K562 (cell line): ENCODE measurements at regions not wholly inside any gene's neighbourhood (a gene's known extent, or its start where the extent isn't known, plus 50 kb on each side); places are given as distances from the start of the nearest gene placed in this dataset.

ENCODE experiments used
- ATAC-seq: fragments of 200-7000 bp; cut with Tn5 transposase; 3 replicates; pipeline ENCODE4 v1.9.1; 2020; ENCODE audit warnings: moderate library complexity
- BruUV-seq: library from RNA; stranded (reverse); fragments of 400-500 nt; replicated peaks from 2 replicates; lab custom pipeline; 2021; lab: Mats Ljungman, UMichigan
- CTCF ChIA-PET: fragments of 300-600 bp; formaldehyde crosslinking; extraction: SDS; loops from one replicate; lab custom pipeline; 2021; ENCODE audit warnings: low intra/inter-chr PET ratio; lab: Yijun Ruan, JAX
- POLR2A ChIA-PET: fragments of 300-600, 350-650 bp; sonication (Branson Sonifier 250); formaldehyde crosslinking; extraction: SDS; loops from one replicate; lab custom pipeline; 2021; ENCODE audit warnings: antibody characterized with exemption, inconsistent platforms; lab: Yijun Ruan, JAX
- DNase-seq, 4 experiments: peaks; one replicate each; pipeline versions ENCODE4 v3.0.0 to v3.0.0-alpha.2; 2011 to 2018; ENCODE audit warnings: low spot score in 3 of 4, mixed read lengths in 3 of 4; ENCODE audit errors: extremely low read depth in 1 of 4
- FAIRE-seq: peaks from 2 replicates; lab custom pipeline; 2011; peaks lifted over from hg19 to GRCh38; lab: Jason Lieb, UNC
- H2AFZ ChIP-seq: 2 replicates; pipeline ENCODE4 v1.6.0; 2011; ENCODE audit warnings: low read depth, low read length, control low read depth, inconsistent platforms
- H3K27ac ChIP-seq: fragments of 200-600 bp; 3 replicates; pipeline ENCODE4 v1.8.0; 2011; ENCODE audit warnings: low read depth, mild to moderate bottlenecking, control low read depth, inconsistent platforms, low read length, moderate library complexity, mixed read lengths; ENCODE audit errors: extremely low read depth
- H3K27me3 ChIP-seq, 2 experiments: fragments of 300-600 bp in 1 of 2; 2 replicates in 1 of 2; 3 replicates in 1 of 2; pipeline versions ENCODE4 v1.6.0 to v1.8.0; 2011; ENCODE audit warnings: inconsistent platforms in 2 of 2, low read length in 2 of 2, mild to moderate bottlenecking in 1 of 2, mixed read lengths in 1 of 2, moderate library complexity in 1 of 2; ENCODE audit not compliant: control insufficient read depth in 2 of 2, insufficient read depth in 2 of 2
- H3K36me3 ChIP-seq: fragments of 300-600 bp; 3 replicates; pipeline ENCODE4 v1.8.0; 2011; ENCODE audit warnings: mild to moderate bottlenecking, low read length, inconsistent platforms; ENCODE audit not compliant: control insufficient read depth, insufficient read depth
- H3K4me1 ChIP-seq, 2 experiments: fragments of 200-600 bp in 1 of 2; replicated peaks in 1 of 2; 2 replicates in 1 of 2; 3 replicates in 1 of 2; pipeline versions ENCODE4 v1.5.1 to v1.8.0; 2011; ENCODE audit warnings: inconsistent platforms in 2 of 2, low read length in 2 of 2, mild to moderate bottlenecking in 1 of 2, mixed read lengths in 1 of 2, moderate library complexity in 1 of 2; ENCODE audit not compliant: control insufficient read depth in 2 of 2, insufficient read depth in 2 of 2
- H3K4me2 ChIP-seq: 2 replicates; pipeline ENCODE4 v1.6.1; 2011; ENCODE audit warnings: low read length, control low read depth, inconsistent platforms, mixed read lengths; ENCODE audit not compliant: insufficient read depth
- H3K4me3 ChIP-seq: fragments of 200-600 bp; sonication (generic), shearing (Covaris generic); 2 replicates; pipeline ENCODE4 v1.5.1; 2016; ENCODE audit warnings: control low read depth, inconsistent platforms
- H3K79me2 ChIP-seq: fragments of 200-600 bp; 3 replicates; pipeline ENCODE4 v1.8.0; 2011; ENCODE audit warnings: low read length, inconsistent platforms; ENCODE audit not compliant: control insufficient read depth, insufficient read depth
- H3K9ac ChIP-seq, 2 experiments: 2 replicates each; pipeline versions ENCODE4 v1.6.0 to v1.6.1; 2011; ENCODE audit warnings: low read depth in 2 of 2, low read length in 2 of 2, control low read depth in 1 of 2, inconsistent platforms in 1 of 2, mild to moderate bottlenecking in 1 of 2, mixed read lengths in 1 of 2; ENCODE audit not compliant: insufficient read depth in 1 of 2
- H3K9me1 ChIP-seq: one replicate; pipeline ENCODE4 v1.6.0; 2011; ENCODE audit warnings: inconsistent platforms, mild to moderate bottlenecking, low read length, moderate library complexity; ENCODE audit not compliant: control insufficient read depth, insufficient read depth
- H3K9me3 ChIP-seq: replicated peaks from 2 replicates; pipeline ENCODE4 v1.5.1; 2011; ENCODE audit warnings: low read depth, low read length, inconsistent platforms; ENCODE audit not compliant: control insufficient read depth, insufficient read depth
- H4K20me1 ChIP-seq: replicated peaks from 2 replicates; pipeline ENCODE4 v1.6.1; 2011; ENCODE audit warnings: low read length, inconsistent platforms, mixed read lengths; ENCODE audit not compliant: control insufficient read depth, insufficient read depth
- ASH1L ChIP-seq: fragments of 450-650 bp; IDR thresholded peaks from 2 replicates; pipeline ENCODE4 v1.6.1; 2018; ENCODE audit warnings: borderline replicate concordance, mild to moderate bottlenecking, low read depth; ENCODE audit not compliant: partially characterized antibody
- BACH1 ChIP-seq: fragments of 200-800 bp; sonication (Bioruptor generic); IDR thresholded peaks from 2 replicates; pipeline ENCODE4 v1.6.1; 2016; ENCODE audit warnings: missing genetic modification characterization, missing compliant biosample characterization
- FOXP1 ChIP-seq: sonication (generic); formaldehyde crosslinking; IDR thresholded peaks from 2 replicates; pipeline ENCODE4 v1.8.0; 2022; ENCODE audit warnings: mild to moderate bottlenecking, missing genetic modification reagents
- KAT8 ChIP-seq: fragments of 450-650 bp; IDR thresholded peaks from 2 replicates; pipeline ENCODE4 v1.6.1; 2016; ENCODE audit warnings: low read depth, mild to moderate bottlenecking
- POLR2AphosphoS5 ChIP-seq: IDR thresholded peaks from 2 replicates; pipeline ENCODE4 v1.6.1; 2011; ENCODE audit warnings: mild to moderate bottlenecking, low read depth, low read length, moderate library complexity; ENCODE audit not compliant: control insufficient read depth, insufficient read depth
- POU5F1 ChIP-seq: fragments of 150-350 bp; IDR thresholded peaks from 2 replicates; pipeline ENCODE4 v1.6.1; 2014; ENCODE audit warnings: borderline replicate concordance, low read length, low read depth, mild to moderate bottlenecking; ENCODE audit not compliant: partially characterized antibody
- RBM25 ChIP-seq: fragments of 200-400 bp; formaldehyde crosslinking; IDR thresholded peaks from 2 replicates; pipeline ENCODE4 v1.6.1; 2018; ENCODE audit warnings: low read length, low read depth, moderate library complexity; ENCODE audit not compliant: severe bottlenecking
- ZNF311 ChIP-seq: fragments of 250-450 bp; sonication (Bioruptor Pico); IDR thresholded peaks from 2 replicates; pipeline ENCODE4 v1.4.0; 2020; ENCODE audit warnings: mild to moderate bottlenecking, moderate library complexity
- ZNF324 ChIP-seq: fragments of 250-450 bp; sonication (Bioruptor Pico); IDR thresholded peaks from 2 replicates; pipeline ENCODE4 v1.4.0; 2020; ENCODE audit warnings: mild to moderate bottlenecking
- ZNF766 ChIP-seq: fragments of 200-800 bp; sonication (Bioruptor generic); conservative IDR thresholded peaks from 2 replicates; pipeline ENCODE4 v1.6.1; 2016; ENCODE audit warnings: missing genetic modification characterization, missing compliant biosample characterization
- WGBS: fragments of 100-300 bp; shearing (Covaris generic); methylation state at CpG from one replicate; pipeline ENCODE4 v1.1.6; 2016; ENCODE audit warnings: low coverage, mixed read lengths; ENCODE audit not compliant: insufficient coverage; ENCODE audit errors: missing lambda C conversion rate; 5-methylcytosine and 5-hydroxymethylcytosine counted together
- in situ Hi-C: fragments of 300-500 bp; cut with MboI; formaldehyde crosslinking; loops from 4 replicates; pipeline ENCODE4 v1.15.0; 2018; ENCODE audit warnings: inconsistent platforms, mixed read lengths
- intact Hi-C: fragments of 100-400 bp; cut with micrococcal nuclease; formaldehyde crosslinking; loops from 2 replicates; pipeline ENCODE4 v1.14.2; 2022

DNA sequence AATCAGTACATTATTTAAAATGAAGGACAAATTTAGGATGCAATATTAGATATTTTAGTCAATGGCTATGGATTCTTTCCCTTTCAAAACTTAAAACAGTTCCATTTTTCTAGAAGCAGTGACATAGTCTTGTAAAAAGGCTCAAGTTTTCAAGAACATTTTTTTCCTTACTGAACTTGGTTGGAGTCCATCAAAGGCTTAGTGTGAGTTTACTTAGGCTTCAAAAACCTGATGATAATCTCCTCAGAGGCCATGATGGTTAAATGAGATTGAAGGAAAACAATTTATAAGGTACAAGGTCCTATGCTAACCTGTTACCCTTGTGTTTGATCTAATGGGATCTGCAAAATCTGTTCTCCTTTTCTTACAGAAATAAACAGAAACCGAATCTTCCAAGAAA is 531.8 kb downstream of the UTRN start:
- Histone ChIP-seq H3K36me3 (no peaks in the 10 kb centered on the region), H3K4me1 (no peaks in the 10 kb centered on the region), H3K9ac (no peak overlapping the region), H3K4me3 (no peak overlapping the region), H3K9me3 (no peaks in the 10 kb centered on the region), H3K9me1 (no peaks in the 10 kb centered on the region), H3K79me2 (no peaks in the 10 kb centered on the region), H4K20me1 (no peaks in the 10 kb centered on the region), H3K4me2 (no peak overlapping the region), H3K27me3 (no peaks in the 10 kb centered on the region), H2AFZ (no peak overlapping the region), H3K27ac (no peak overlapping the region)
- POLR2A ChIA-PET = interaction anchor here (1.3 kb wide), 1 partner anchor 11 kb away, joined by 4 read pairs; no protein-coding TSS in a partner anchor
- ATAC-seq (no peak), FAIRE-seq (no peak), DNase-seq (no peak)
- CTCF ChIA-PET = no interaction called here
- TF ChIP-seq POU5F1 = no peak
- in situ Hi-C loops (no loop called here), intact Hi-C loops (no loop called here)
- BruUV-seq = no TSS peak
- 4% methylated on average over 1 of the region's 1 CpG for WGBS

DNA sequence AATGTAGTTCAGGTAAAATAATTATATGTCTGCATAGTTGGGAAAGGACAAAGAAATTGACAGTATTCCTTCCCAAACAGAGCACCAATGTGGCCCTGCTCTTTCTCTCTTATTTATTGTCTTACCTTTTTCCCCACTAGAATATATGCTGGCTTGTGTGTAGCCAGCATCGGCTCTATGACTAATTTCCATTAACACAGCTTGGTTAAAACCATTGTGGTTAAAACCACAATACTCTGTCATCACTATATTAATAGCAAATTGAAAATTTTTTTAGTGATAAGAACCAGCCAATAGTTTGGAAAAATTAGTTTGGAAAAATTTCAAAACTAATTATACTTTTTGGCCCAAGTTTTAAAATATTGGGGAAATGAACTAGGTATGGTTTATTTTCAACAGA is 535.1 kb downstream of the UTRN start:
- ATAC-seq = no peak
- H3K4me1 ChIP-seq = no peaks in the 10 kb centered on the region

More for the DNA sequence above, 535.1 kb downstream of the UTRN start:
- no TSS peak for BruUV-seq
- no peak for TF ChIP-seq RBM25
- no peak for TF ChIP-seq ASH1L
- TF ChIP-seq ZNF311 (CRISPR knock-in tag) = no peak
- TF ChIP-seq KAT8 = no peak
- no peak for TF ChIP-seq BACH1 (tag)
- TF ChIP-seq ZNF766 (CRISPR knock-in tag) = no peak
- TF ChIP-seq FOXP1 (CRISPR knock-in tag) = no peak
- no peak for TF ChIP-seq POLR2AphosphoS5
- TF ChIP-seq ZNF324 (CRISPR knock-in tag) = no peak
- TF ChIP-seq, all 486 proteins: peak for 0
- Histone ChIP-seq H4K20me1 (no peaks in the 10 kb centered on the region), H3K79me2 (no peaks in the 10 kb centered on the region), H2AFZ (no peak overlapping the region), H3K9me3 (no peaks in the 10 kb centered on the region), H3K36me3 (no peaks in the 10 kb centered on the region), H3K27ac (no peak overlapping the region), H3K4me2 (no peak overlapping the region), H3K27me3 (no peaks in the 10 kb centered on the region), H3K9me1 (no peaks in the 10 kb centered on the region), H3K9ac (no peak overlapping the region), H3K4me3 (no peak overlapping the region)
- 29% methylated on average over 1 of the region's 1 CpG for WGBS
- ChIA-PET CTCF (no interaction called here), POLR2A (no interaction called here)
- DNase-seq = no peak
- intact Hi-C loops (no loop called here), in situ Hi-C loops (no loop called here)
- no peak for FAIRE-seq
